GM12864 (cell line): ENCODE measurements at regions not wholly inside any gene's neighbourhood (a gene's known extent, or its start where the extent isn't known, plus 50 kb on each side); places are given as distances from the start of the nearest gene placed in this dataset.

ENCODE experiments used
- DNase-seq: peaks from one replicate; pipeline ENCODE4 v3.0.0-alpha.2; 2011; ENCODE audit warnings: low read depth
- H3K4me3 ChIP-seq: 2 replicates; pipeline ENCODE4 v1.5.1; 2011; ENCODE audit warnings: mild to moderate bottlenecking, low read depth, low read length, control low read depth
- CTCF ChIP-seq: IDR thresholded peaks from 2 replicates; pipeline ENCODE4 v1.5.1; 2011; ENCODE audit warnings: low read depth, mild to moderate bottlenecking, moderate library complexity, low read length, control low read depth, inconsistent platforms; ENCODE audit errors: missing control alignments

GRCh38 chr3:162170581-162170980 lies 674.0 kb downstream of the OTOL1 start:
- TF ChIP-seq CTCF: no peak
- DNase-seq: no peak
- no peak overlapping the region for H3K4me3 ChIP-seq

- DNase-seq: no peak
- H3K4me3 ChIP-seq: no peak overlapping the region
- TF ChIP-seq CTCF: no peak
Measured at GRCh38 chr3:162171970-162172369, 675.4 kb downstream of the OTOL1 start.

GRCh38 chr3:162175145-162175544 lies 678.5 kb downstream of the OTOL1 start:
- no peak overlapping the region for H3K4me3 ChIP-seq
- no peak for DNase-seq
- TF ChIP-seq CTCF: no peak

- H3K4me3 ChIP-seq: no peak overlapping the region
- DNase-seq: no peak
- no peak for TF ChIP-seq CTCF
Measured at GRCh38 chr3:162175878-162176277, 679.3 kb downstream of the OTOL1 start.

GRCh38 chr3:162183440-162183839 lies 686.8 kb downstream of the OTOL1 start:
- no peak for TF ChIP-seq CTCF
- DNase-seq: no peak
- no peak overlapping the region for H3K4me3 ChIP-seq

- no peak overlapping the region for H3K4me3 ChIP-seq
- no peak for TF ChIP-seq CTCF
- no peak for DNase-seq
Measured at GRCh38 chr3:162192340-162193029, 695.9 kb downstream of the OTOL1 start.
